HG03565 (cell line): ENCODE measurements at regions not wholly inside any gene's neighbourhood (a gene's known extent, or its start where the extent isn't known, plus 50 kb on each side); places are given as distances from the start of the nearest gene placed in this dataset.

Experiments used
- ATAC-seq: cut with Tn5 transposase; IDR thresholded peaks from one replicate; pipeline ENCODE4 v1.9.1; 2021; ENCODE audit warnings: mild to moderate bottlenecking, moderate library complexity; ENCODE audit not compliant: unreplicated experiment

- no peak for ATAC-seq
Observed at GRCh38 chr2:861655-862354, 88.8 kb upstream of the SNTG2 start.

- no peak for ATAC-seq
Observed at GRCh38 chr2:860259-860855, 90.3 kb upstream of the SNTG2 start.

- ATAC-seq: no peak
Observed at GRCh38 chr2:858646-859045, 92.0 kb upstream of the SNTG2 start.

- ATAC-seq: no peak
Observed at GRCh38 chr2:857937-858336, 92.7 kb upstream of the SNTG2 start.

GRCh38 chr2:857081-857480 lies 93.6 kb upstream of the SNTG2 start:
- no peak for ATAC-seq

GRCh38 chr2:856456-856855 lies 94.2 kb upstream of the SNTG2 start:
- no peak for ATAC-seq

- ATAC-seq: no peak
Observed at GRCh38 chr2:856041-856440, 94.6 kb upstream of the SNTG2 start.

- no peak for ATAC-seq
Observed at GRCh38 chr2:855177-855576, 95.5 kb upstream of the SNTG2 start.

- ATAC-seq: no peak
Observed at GRCh38 chr2:854460-854859, 96.2 kb upstream of the SNTG2 start.

GRCh38 chr2:853203-853870 lies 97.3 kb upstream of the SNTG2 start:
- no peak for ATAC-seq

- ATAC-seq: no peak
Observed at GRCh38 chr2:852168-852567, 98.5 kb upstream of the SNTG2 start.

- no peak for ATAC-seq
Observed at GRCh38 chr2:851680-852079, 99.0 kb upstream of the SNTG2 start.

GRCh38 chr2:851078-851477 lies 99.6 kb upstream of the SNTG2 start:
- ATAC-seq: no peak

- ATAC-seq: no peak
Observed at GRCh38 chr2:850429-850828, 100.2 kb upstream of the SNTG2 start.

- ATAC-seq: no peak
Observed at GRCh38 chr2:848099-848498, 102.5 kb upstream of the SNTG2 start.

GRCh38 chr2:847669-848068 lies 103.0 kb upstream of the SNTG2 start:
- ATAC-seq: no peak

- no peak for ATAC-seq
Observed at GRCh38 chr2:844715-845114, 105.9 kb upstream of the SNTG2 start.

GRCh38 chr2:842151-842803 lies 108.4 kb upstream of the SNTG2 start:
- ATAC-seq: no peak

GRCh38 chr2:841036-841435 lies 109.6 kb upstream of the SNTG2 start:
- no peak for ATAC-seq

GRCh38 chr2:834233-834632 lies 116.4 kb upstream of the SNTG2 start:
- no peak for ATAC-seq

GRCh38 chr2:833180-833579 lies 117.5 kb upstream of the SNTG2 start:
- ATAC-seq: no peak

- ATAC-seq: no peak
Observed at GRCh38 chr2:832635-833034, 118.0 kb upstream of the SNTG2 start.
